IMR-90 (cell line): ENCODE measurements at regions not wholly inside any gene's neighbourhood (a gene's known extent, or its start where the extent isn't known, plus 50 kb on each side); places are given as distances from the start of the nearest gene placed in this dataset.

Experiments
- ATAC-seq: fragments of 200-7000 bp; cut with Tn5 transposase; 2 replicates; pipeline ENCODE4 v1.9.1; 2020; ENCODE audit warnings: low read depth, mild to moderate bottlenecking, moderate library complexity
- BruUV-seq: library from RNA; stranded (reverse); fragments of 400-500 nt; replicated peaks from 2 replicates; lab custom pipeline; 2021; lab: Mats Ljungman, UMichigan
- CTCF ChIA-PET: fragments of 300-600 bp; formaldehyde crosslinking; extraction: SDS; loops from one replicate; lab custom pipeline; 2021; ENCODE audit warnings: antibody characterized with exemption; lab: Yijun Ruan, JAX
- POLR2A ChIA-PET: fragments of 300-600 bp; sonication (Branson Sonifier 250); formaldehyde crosslinking; loops from one replicate; lab custom pipeline; 2022; ENCODE audit warnings: antibody characterized with exemption; ENCODE audit not compliant: unreplicated experiment; lab: Charles Lee
- DNase-seq: peaks from one replicate; pipeline ENCODE4 v3.0.0; 2013
- H2AFZ ChIP-seq: replicated peaks from 2 replicates; pipeline ENCODE3; 2013; ENCODE audit warnings: low read length, mild to moderate bottlenecking; ENCODE audit not compliant: poor library complexity
- H2AK5ac ChIP-seq: 2 replicates; pipeline ENCODE4 v1.6.1; 2013; ENCODE audit warnings: low read depth, low read length, inconsistent platforms
- H2AK9ac ChIP-seq: replicated peaks from 2 replicates; pipeline ENCODE3; 2013; ENCODE audit warnings: mild to moderate bottlenecking, low read depth, low read length, moderate library complexity; ENCODE audit not compliant: poor library complexity
- H2BK120ac ChIP-seq: 2 replicates; pipeline ENCODE4 v1.6.1; 2013; ENCODE audit warnings: low read depth, low read length, inconsistent platforms
- H2BK15ac ChIP-seq: 3 replicates; pipeline ENCODE4 v1.6.1; 2013; ENCODE audit warnings: low read depth, low read length, inconsistent platforms
- H2BK20ac ChIP-seq: 2 replicates; pipeline ENCODE4 v1.6.1; 2013; ENCODE audit warnings: low read depth, mild to moderate bottlenecking, inconsistent platforms, low read length, moderate library complexity
- H2BK5ac ChIP-seq: 2 replicates; pipeline ENCODE4 v1.6.1; 2013; ENCODE audit warnings: mild to moderate bottlenecking, low read depth, low read length, inconsistent platforms; ENCODE audit not compliant: poor library complexity, severe bottlenecking
- H3K14ac ChIP-seq: replicated peaks from 2 replicates; pipeline ENCODE4 v1.6.1; 2013; ENCODE audit warnings: low read depth, low read length, inconsistent platforms
- H3K18ac ChIP-seq: 2 replicates; pipeline ENCODE4 v1.6.1; 2013; ENCODE audit warnings: low read depth, low read length, control low read depth
- H3K23ac ChIP-seq: 2 replicates; pipeline ENCODE4 v1.6.1; 2013; ENCODE audit warnings: low read depth, low read length, inconsistent platforms
- H3K27ac ChIP-seq: 2 replicates; pipeline ENCODE4 v1.5.1; 2013; ENCODE audit warnings: mild to moderate bottlenecking, control low read depth, low read length; ENCODE audit not compliant: insufficient read depth
- H3K27me3 ChIP-seq: 2 replicates; pipeline ENCODE4 v1.6.1; 2013; ENCODE audit warnings: low read length; ENCODE audit not compliant: control insufficient read depth, insufficient read depth
- H3K36me3 ChIP-seq: 2 replicates; pipeline ENCODE4 v1.6.1; 2013; ENCODE audit warnings: low read length, mixed read lengths; ENCODE audit not compliant: control insufficient read depth, insufficient read depth
- H3K4ac ChIP-seq: 2 replicates; pipeline ENCODE4 v1.6.1; 2013; ENCODE audit warnings: low read depth, low read length, inconsistent platforms
- H3K4me1 ChIP-seq: 2 replicates; pipeline ENCODE4 v1.6.1; 2013; ENCODE audit warnings: low read length, mixed read lengths; ENCODE audit not compliant: control insufficient read depth, insufficient read depth
- H3K4me2 ChIP-seq: 2 replicates; pipeline ENCODE4 v1.6.1; 2013; ENCODE audit warnings: low read depth, mild to moderate bottlenecking, control low read depth, low read length, moderate library complexity
- H3K4me3 ChIP-seq: 2 replicates; pipeline ENCODE4 v1.5.1; 2013; ENCODE audit warnings: low read depth, mild to moderate bottlenecking, control low read depth, low read length, moderate library complexity; ENCODE audit not compliant: insufficient read depth
- H3K56ac ChIP-seq: 2 replicates; pipeline ENCODE4 v1.6.1; 2013; ENCODE audit warnings: low read length, inconsistent platforms; ENCODE audit not compliant: insufficient read depth; ENCODE audit errors: extremely low read depth
- H3K79me1 ChIP-seq, 2 experiments: 2 replicates each; pipeline ENCODE4 v1.6.1; 2013; ENCODE audit warnings: low read length in 2 of 2, inconsistent platforms in 1 of 2, low read depth in 1 of 2
- H3K9ac ChIP-seq: 2 replicates; pipeline ENCODE4 v1.6.1; 2013; ENCODE audit warnings: low read depth, low read length, control low read depth
- H3K9me1 ChIP-seq: 2 replicates; pipeline ENCODE4 v1.6.1; 2013; ENCODE audit warnings: low read length, inconsistent platforms; ENCODE audit not compliant: insufficient read depth
- H3K9me3 ChIP-seq: 2 replicates; pipeline ENCODE4 v1.6.1; 2013; ENCODE audit warnings: low read length; ENCODE audit not compliant: control insufficient read depth, insufficient read depth
- H4K20me1 ChIP-seq: 2 replicates; pipeline ENCODE4 v1.6.1; 2013; ENCODE audit warnings: low read length, inconsistent platforms; ENCODE audit not compliant: insufficient read depth
- H4K5ac ChIP-seq: 2 replicates; pipeline ENCODE4 v1.6.1; 2013; ENCODE audit warnings: mild to moderate bottlenecking, low read depth, low read length, control low read depth
- H4K8ac ChIP-seq, 2 experiments: 2 replicates each; pipeline ENCODE4 v1.6.1; 2013; ENCODE audit warnings: low read depth in 2 of 2, low read length in 2 of 2, control low read depth in 1 of 2, inconsistent platforms in 1 of 2
- H4K91ac ChIP-seq: 2 replicates; pipeline ENCODE4 v1.6.1; 2013; ENCODE audit warnings: low read depth, low read length, inconsistent platforms; ENCODE audit not compliant: insufficient read depth
- BHLHE40 ChIP-seq: fragments of 150-350 bp; IDR thresholded peaks from 2 replicates; pipeline ENCODE4 v1.6.1; 2016; ENCODE audit warnings: mild to moderate bottlenecking, low read depth, low read length
- CEBPB ChIP-seq: IDR thresholded peaks from 2 replicates; pipeline ENCODE4 v1.6.1; 2012; ENCODE audit warnings: low read depth, low read length, improper control_type of control experiment
- CHD1 ChIP-seq: IDR thresholded peaks from 2 replicates; pipeline ENCODE4 v1.6.1; 2012; ENCODE audit warnings: low read depth, low read length, improper control_type of control experiment
- FOS ChIP-seq: fragments of 150-350 bp; IDR thresholded peaks from 2 replicates; pipeline ENCODE4 v1.6.1; 2016; ENCODE audit warnings: low read depth, low read length
- MAFK ChIP-seq: IDR thresholded peaks from 2 replicates; pipeline ENCODE4 v1.6.1; 2012; ENCODE audit warnings: low read depth, low read length, improper control_type of control experiment
- MAZ ChIP-seq: IDR thresholded peaks from 2 replicates; pipeline ENCODE4 v1.6.1; 2012; ENCODE audit warnings: low read depth, mild to moderate bottlenecking, low read length, improper control_type of control experiment, moderate library complexity, borderline replicate concordance
- MXI1 ChIP-seq: IDR thresholded peaks from 2 replicates; pipeline ENCODE4 v1.6.1; 2012; ENCODE audit warnings: low read depth, mild to moderate bottlenecking, low read length, moderate library complexity, borderline replicate concordance
- NFE2L2 ChIP-seq: fragments of 150-350 bp; IDR thresholded peaks from 2 replicates; pipeline ENCODE4 v1.6.1; 2016; ENCODE audit warnings: low read depth, mild to moderate bottlenecking, low read length
- POLR2A ChIP-seq: IDR thresholded peaks from 2 replicates; pipeline ENCODE4 v1.6.1; 2012; ENCODE audit warnings: mild to moderate bottlenecking, low read depth, low read length
- RAD21 ChIP-seq: IDR thresholded peaks from 2 replicates; pipeline ENCODE4 v1.6.1; 2012; ENCODE audit warnings: low read length, improper control_type of control experiment
- RCOR1 ChIP-seq: IDR thresholded peaks from 2 replicates; pipeline ENCODE4 v1.6.1; 2012; ENCODE audit warnings: mild to moderate bottlenecking, low read length, improper control_type of control experiment; ENCODE audit not compliant: insufficient replicate concordance
- RFX5 ChIP-seq: IDR thresholded peaks from 2 replicates; pipeline ENCODE4 v1.8.0; 2012; ENCODE audit warnings: low read depth, mild to moderate bottlenecking, low read length, moderate library complexity
- SMC3 ChIP-seq: fragments of 150-350 bp; IDR thresholded peaks from 2 replicates; pipeline ENCODE4 v1.6.1; 2016; ENCODE audit warnings: low read depth, mild to moderate bottlenecking, antibody characterized with exemption, low read length, moderate library complexity
- WGBS, 2 experiments: methylation state at CpG; one replicate each; pipeline versions ENCODE4 v1.1.5 to v1.1.7; 2013; ENCODE audit warnings: missing lambda C conversion rate in 2 of 2; ENCODE audit not compliant: insufficient read length in 1 of 2; ENCODE audit errors: extremely low coverage in 2 of 2; 5-methylcytosine and 5-hydroxymethylcytosine counted together
- dilution Hi-C: fragments of 300-500 bp; cut with HindIII; formaldehyde crosslinking; loops from one replicate; pipeline ENCODE4 v1.14.3; 2018; ENCODE audit warnings: low sequenced_read_pairs; ENCODE audit not compliant: unreplicated experiment
- in situ Hi-C: fragments of 300-500 bp; cut with MboI; formaldehyde crosslinking; loops from 3 replicates; pipeline ENCODE4 v1.14.3; 2019; ENCODE audit warnings: low sequenced_read_pairs, inconsistent platforms, mixed read lengths
- intact Hi-C: fragments of 100-400 bp; cut with micrococcal nuclease; formaldehyde crosslinking; loops from 2 replicates; pipeline ENCODE4 v1.10.0; 2022
- TF ChIP-seq, protein P1 (sequence below): fragments of 150-350 bp; IDR thresholded peaks from 2 replicates; pipeline ENCODE4 v1.6.1; 2017; ENCODE audit warnings: mild to moderate bottlenecking, antibody characterized with exemption, low read length, low read depth
- TF ChIP-seq, protein P2 (sequence below): fragments of 150-350 bp; IDR thresholded peaks from 2 replicates; pipeline ENCODE4 v1.6.1; 2016; ENCODE audit warnings: low read depth, mild to moderate bottlenecking, low read length, moderate library complexity, borderline replicate concordance
- TF ChIP-seq, protein P3 (sequence below): conservative IDR thresholded peaks from 2 replicates; pipeline ENCODE4 v1.5.1; 2012; ENCODE audit warnings: mild to moderate bottlenecking, low read depth, low read length, improper control_type of control experiment

DNA sequence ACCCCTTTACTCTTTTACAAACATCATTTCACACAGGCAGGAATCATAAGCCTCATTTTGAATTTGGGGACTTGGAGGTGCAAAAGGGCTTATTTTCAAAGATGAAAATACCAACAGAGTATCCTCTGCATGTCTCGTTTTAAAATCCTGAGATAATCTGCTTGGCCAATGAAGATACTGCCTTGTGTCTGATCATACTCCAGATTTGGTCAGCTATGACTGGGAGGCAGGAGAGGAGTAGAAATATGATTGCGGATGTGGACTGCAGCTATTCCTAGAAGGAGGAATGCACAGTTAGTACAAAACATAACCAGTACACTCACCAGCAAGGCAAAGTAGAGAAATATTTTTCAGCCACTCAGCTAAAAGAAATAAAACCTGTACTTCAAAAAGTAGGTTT, 342.3 kb downstream of the RPRM start:
- intact Hi-C loops: no loop called here

More for the DNA sequence above, 342.3 kb downstream of the RPRM start:
- Histone ChIP-seq H3K18ac (no peak overlapping the region), H3K79me1 (no peaks in the 10 kb centered on the region), H4K8ac (no peak overlapping the region), H3K27ac (no peak overlapping the region), H3K4me2 (no peak overlapping the region), H3K27me3 (no peaks in the 10 kb centered on the region), H3K9me1 (no peaks in the 10 kb centered on the region), H3K56ac (no peak overlapping the region), H3K4me1 (no peaks in the 10 kb centered on the region), H2BK5ac (no peak overlapping the region), H2AK5ac (no peak overlapping the region), H2AFZ (no peak overlapping the region), H3K23ac (no peak overlapping the region), H3K9me3 (peaks cover 6% of the 10 kb centered on the region), H3K4me3 (no peak overlapping the region), H3K14ac (no peak overlapping the region), H2AK9ac (no peak overlapping the region), H4K91ac (no peak overlapping the region), H4K5ac (no peak overlapping the region), H3K9ac (no peak overlapping the region), H2BK120ac (no peak overlapping the region), H2BK15ac (no peak overlapping the region), H3K36me3 (no peaks in the 10 kb centered on the region), H2BK20ac (no peak overlapping the region), H3K4ac (no peak overlapping the region), H4K20me1 (no peaks in the 10 kb centered on the region)
- no peak for TF ChIP-seq POLR2A
- TF ChIP-seq RCOR1: no peak
- TF ChIP-seq, protein P1, sequence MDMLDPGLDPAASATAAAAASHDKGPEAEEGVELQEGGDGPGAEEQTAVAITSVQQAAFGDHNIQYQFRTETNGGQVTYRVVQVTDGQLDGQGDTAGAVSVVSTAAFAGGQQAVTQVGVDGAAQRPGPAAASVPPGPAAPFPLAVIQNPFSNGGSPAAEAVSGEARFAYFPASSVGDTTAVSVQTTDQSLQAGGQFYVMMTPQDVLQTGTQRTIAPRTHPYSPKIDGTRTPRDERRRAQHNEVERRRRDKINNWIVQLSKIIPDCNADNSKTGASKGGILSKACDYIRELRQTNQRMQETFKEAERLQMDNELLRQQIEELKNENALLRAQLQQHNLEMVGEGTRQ: no peak
- no peak for TF ChIP-seq RFX5
- no peak for TF ChIP-seq SMC3
- no peak for TF ChIP-seq MAFK
- TF ChIP-seq, protein P2, sequence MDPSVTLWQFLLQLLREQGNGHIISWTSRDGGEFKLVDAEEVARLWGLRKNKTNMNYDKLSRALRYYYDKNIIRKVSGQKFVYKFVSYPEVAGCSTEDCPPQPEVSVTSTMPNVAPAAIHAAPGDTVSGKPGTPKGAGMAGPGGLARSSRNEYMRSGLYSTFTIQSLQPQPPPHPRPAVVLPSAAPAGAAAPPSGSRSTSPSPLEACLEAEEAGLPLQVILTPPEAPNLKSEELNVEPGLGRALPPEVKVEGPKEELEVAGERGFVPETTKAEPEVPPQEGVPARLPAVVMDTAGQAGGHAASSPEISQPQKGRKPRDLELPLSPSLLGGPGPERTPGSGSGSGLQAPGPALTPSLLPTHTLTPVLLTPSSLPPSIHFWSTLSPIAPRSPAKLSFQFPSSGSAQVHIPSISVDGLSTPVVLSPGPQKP: no peak
- no peak for TF ChIP-seq MXI1
- TF ChIP-seq, protein P3, sequence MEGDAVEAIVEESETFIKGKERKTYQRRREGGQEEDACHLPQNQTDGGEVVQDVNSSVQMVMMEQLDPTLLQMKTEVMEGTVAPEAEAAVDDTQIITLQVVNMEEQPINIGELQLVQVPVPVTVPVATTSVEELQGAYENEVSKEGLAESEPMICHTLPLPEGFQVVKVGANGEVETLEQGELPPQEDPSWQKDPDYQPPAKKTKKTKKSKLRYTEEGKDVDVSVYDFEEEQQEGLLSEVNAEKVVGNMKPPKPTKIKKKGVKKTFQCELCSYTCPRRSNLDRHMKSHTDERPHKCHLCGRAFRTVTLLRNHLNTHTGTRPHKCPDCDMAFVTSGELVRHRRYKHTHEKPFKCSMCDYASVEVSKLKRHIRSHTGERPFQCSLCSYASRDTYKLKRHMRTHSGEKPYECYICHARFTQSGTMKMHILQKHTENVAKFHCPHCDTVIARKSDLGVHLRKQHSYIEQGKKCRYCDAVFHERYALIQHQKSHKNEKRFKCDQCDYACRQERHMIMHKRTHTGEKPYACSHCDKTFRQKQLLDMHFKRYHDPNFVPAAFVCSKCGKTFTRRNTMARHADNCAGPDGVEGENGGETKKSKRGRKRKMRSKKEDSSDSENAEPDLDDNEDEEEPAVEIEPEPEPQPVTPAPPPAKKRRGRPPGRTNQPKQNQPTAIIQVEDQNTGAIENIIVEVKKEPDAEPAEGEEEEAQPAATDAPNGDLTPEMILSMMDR: no peak
- TF ChIP-seq CEBPB: no peak
- TF ChIP-seq NFE2L2: no peak
- TF ChIP-seq BHLHE40: no peak
- TF ChIP-seq MAZ: no peak
- TF ChIP-seq RAD21: no peak
- no peak for TF ChIP-seq CHD1
- TF ChIP-seq FOS: no peak
- in situ Hi-C loops: no loop called here
- no CpG with 5 or more reads among the region's 2 CpGs for WGBS, 2 experiments
- ChIA-PET POLR2A (no interaction called here), CTCF (no interaction called here)
- ATAC-seq: no peak
- BruUV-seq: no TSS peak
- DNase-seq: no peak
- dilution Hi-C loops: no loop called here
